Sigmoid colon (tissue), 6 donors: ENCODE measurements at regions not wholly inside any gene's neighbourhood (a gene's known extent, or its start where the extent isn't known, plus 50 kb on each side); places are given as distances from the start of the nearest gene placed in this dataset.
A peak's percentile ranks its signal among the peaks of the same experiment; 100 is the strongest.

Experiments used
- DNase-seq: peaks from one replicate; pipeline ENCODE4 v3.0.0-alpha.2; 2019
- H3K27ac ChIP-seq, 4 donors: fragments of 200-600 bp; sonication (generic); one replicate each; pipeline ENCODE4 v1.5.1; 2016 to 2019; ENCODE audit warnings: mild to moderate bottlenecking in 1 of 4
- H3K27me3 ChIP-seq, 3 donors: fragments of 200-600 bp; sonication (generic); one replicate each; pipeline ENCODE4 v1.5.1; 2019; ENCODE audit warnings: mild to moderate bottlenecking in 1 of 3
- H3K36me3 ChIP-seq, 4 donors: fragments of 200-600 bp; sonication (generic); one replicate each; pipeline ENCODE4 v1.5.1; 2016 to 2019
- H3K4me1 ChIP-seq, 4 donors: fragments of 200-600 bp; sonication (generic); one replicate each; pipeline ENCODE4 v1.5.1; 2017 to 2019
- H3K4me3 ChIP-seq, 4 donors: fragments of 200-600 bp; sonication (generic); one replicate each; pipeline ENCODE4 v1.5.1; 2017 to 2019; ENCODE audit warnings: mild to moderate bottlenecking in 2 of 4, moderate library complexity in 1 of 4
- H3K9me3 ChIP-seq, 4 donors: fragments of 200-600 bp in 3 of 4; sonication (generic) in 3 of 4; one replicate each; pipeline versions ENCODE4 v1.5.1 to v1.6.1; 2013 to 2019
- CTCF ChIP-seq, 4 experiments: fragments of 450-650 bp in 3 of 4; fragments of 200-600 bp in 1 of 4; IDR thresholded peaks; one replicate each; pipeline ENCODE4 v1.5.1; 2016 to 2019; ENCODE audit warnings: antibody characterized with exemption in 4 of 4, mild to moderate bottlenecking in 3 of 4, moderate library complexity in 2 of 4
- EP300 ChIP-seq, 4 donors: sonication (generic); formaldehyde crosslinking; IDR thresholded peaks; one replicate each; pipeline ENCODE4 v1.6.1; 2017; ENCODE audit warnings: antibody characterized with exemption in 4 of 4
- POLR2A ChIP-seq, 2 donors: fragments of 450-650 bp; IDR thresholded peaks; one replicate each; pipeline ENCODE4 v1.6.1; 2016; ENCODE audit warnings: antibody characterized with exemption in 2 of 2, mild to moderate bottlenecking in 2 of 2, moderate library complexity in 2 of 2
- POLR2AphosphoS5 ChIP-seq, 4 donors: sonication (generic); formaldehyde crosslinking; IDR thresholded peaks; one replicate each; pipeline ENCODE4 v1.6.1; 2017; ENCODE audit warnings: antibody characterized with exemption in 4 of 4
- WGBS, 2 donors: extraction: QIAGEN DNeasy Blood & Tissue Kit; methylation state at CpG; one replicate each; pipeline ENCODE4 v1.1.7; 2013; 5-methylcytosine and 5-hydroxymethylcytosine counted together
- intact Hi-C: fragments of 100-400 bp; cut with DNase I; formaldehyde crosslinking; loops from one replicate; pipeline ENCODE4 v1.15.1; 2023
- donor health status: healthy with polysubstance abuse.
- donor health status: healthy.

GRCh38 chr13:97878431-97879375 lies 74.8 kb upstream of the IPO5 start:
- H3K27ac ChIP-seq: no peak overlapping the region

GRCh38 chr13:97879646-97880310 lies 73.7 kb upstream of the IPO5 start:
- no peak for DNase-seq
- Histone ChIP-seq H3K27ac (peak overlapping the region in 1 of 4 donors; percentile 5), H3K36me3 (no peaks in the 10 kb centered on the region), H3K9me3 (no peaks in the 10 kb centered on the region), H3K4me3 (no peak overlapping the region), H3K27me3 (no peaks in the 10 kb centered on the region), H3K4me1 (peaks cover 0 to 7% (median 6%) of the 10 kb centered on the region in 4 donors)
- TF ChIP-seq POLR2A (IDR thresholded peaks at IDR 0.05): no peak
- no peak for TF ChIP-seq CTCF (IDR thresholded peaks at IDR 0.05)
- no peak for TF ChIP-seq POLR2AphosphoS5 (IDR thresholded peaks at IDR 0.05)
- TF ChIP-seq EP300 (IDR thresholded peaks at IDR 0.05): no peak
- intact Hi-C loops: no loop called here
- 66 to 75% methylated on average over 8 of the region's 8 CpGs for WGBS, 2 donors

More at GRCh38 chr13:97878431-97879375, 74.8 kb upstream of the IPO5 start:
- TF ChIP-seq CTCF (IDR thresholded peaks at IDR 0.05) (no peak), POLR2A (IDR thresholded peaks at IDR 0.05) (no peak), EP300 (IDR thresholded peaks at IDR 0.05) (no peak), POLR2AphosphoS5 (IDR thresholded peaks at IDR 0.05) (no peak)
- H3K4me3 ChIP-seq: no peak overlapping the region
- intact Hi-C loops: no loop called here
- H3K27me3 ChIP-seq: no peaks in the 10 kb centered on the region
- H3K9me3 ChIP-seq: no peaks in the 10 kb centered on the region
- H3K4me1 ChIP-seq: peaks cover 0 to 7% (median 6%) of the 10 kb centered on the region in 4 donors
- no peak for DNase-seq
- no peaks in the 10 kb centered on the region for H3K36me3 ChIP-seq
- 73 to 85% methylated on average over 9 of the region's 9 CpGs for WGBS, 2 donors

DNA sequence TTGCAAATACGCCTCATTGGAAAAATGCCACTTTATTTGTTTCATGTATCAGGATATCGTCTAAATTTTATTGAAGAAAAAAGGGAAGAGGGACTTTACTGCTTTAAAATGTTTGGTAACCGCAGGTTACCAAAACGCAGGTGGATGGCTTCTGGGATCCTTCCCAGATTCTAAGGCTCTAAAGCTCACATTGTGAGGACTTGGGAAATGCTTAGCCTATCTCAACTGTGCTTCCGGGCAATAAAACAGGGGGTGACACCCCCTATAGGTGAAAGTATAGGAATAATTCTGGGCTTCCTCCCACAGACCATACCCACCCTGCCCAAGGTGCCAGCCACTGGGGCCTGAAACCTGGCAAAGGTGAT lies 73.2 kb upstream of the IPO5 start:
- peaks cover 0 to 7% (median 6%) of the 10 kb centered on the region in 4 donors for H3K4me1 ChIP-seq
- H3K27me3 ChIP-seq: no peaks in the 10 kb centered on the region
- H3K27ac ChIP-seq: no peak overlapping the region
- TF ChIP-seq CTCF (IDR thresholded peaks at IDR 0.05) (no peak), EP300 (IDR thresholded peaks at IDR 0.05) (no peak), POLR2AphosphoS5 (IDR thresholded peaks at IDR 0.05) (no peak), POLR2A (IDR thresholded peaks at IDR 0.05) (no peak)
- DNase-seq: no peak
- intact Hi-C loops: no loop called here
- no peak overlapping the region for H3K4me3 ChIP-seq
- H3K36me3 ChIP-seq: no peaks in the 10 kb centered on the region
- no peaks in the 10 kb centered on the region for H3K9me3 ChIP-seq
- 43 to 77% methylated on average over 5 of the region's 5 CpGs for WGBS, 2 donors

- TF ChIP-seq EP300 (IDR thresholded peaks at IDR 0.05) (no peak), CTCF (IDR thresholded peaks at IDR 0.05) (no peak), POLR2A (IDR thresholded peaks at IDR 0.05) (no peak), POLR2AphosphoS5 (IDR thresholded peaks at IDR 0.05) (no peak)
- Histone ChIP-seq H3K4me3 (no peak overlapping the region), H3K27ac (no peak overlapping the region), H3K4me1 (peaks cover 0 to 7% (median 6%) of the 10 kb centered on the region in 4 donors), H3K36me3 (no peaks in the 10 kb centered on the region), H3K9me3 (no peaks in the 10 kb centered on the region), H3K27me3 (no peaks in the 10 kb centered on the region)
- no peak for DNase-seq
- WGBS, 2 donors: 76 to 84% methylated on average over 4 of the region's 4 CpGs
- intact Hi-C loops: no loop called here
These were observed 71.9 kb upstream of the IPO5 start for GRCh38 chr13:97881556-97881955.
